Caco-2 (cell line): ENCODE measurements at regions not wholly inside any gene's neighbourhood (a gene's known extent, or its start where the extent isn't known, plus 50 kb on each side); places are given as distances from the start of the nearest gene placed in this dataset.

Experiments used
- BruUV-seq: library from RNA; stranded (reverse); fragments of 400-500 nt; replicated peaks from 2 replicates; lab custom pipeline; 2021; lab: Mats Ljungman, UMichigan
- CTCF ChIA-PET: fragments of 300-600 bp; sonication (Branson Sonifier 250); formaldehyde crosslinking; loops from one replicate; lab custom pipeline; 2022; ENCODE audit warnings: antibody characterized with exemption; lab: Charles Lee
- POLR2A ChIA-PET: fragments of 300-600 bp; sonication (Branson Sonifier 250); formaldehyde crosslinking; loops from one replicate; lab custom pipeline; 2022; ENCODE audit warnings: antibody characterized with exemption; lab: Charles Lee
- DNase-seq, 2 experiments: peaks; one replicate each; pipeline versions ENCODE4 v3.0.0 to v3.0.0-alpha.2; 2020 to 2022
- H3K27me3 ChIP-seq: replicated peaks from 2 replicates; pipeline ENCODE4 v1.6.0; 2011; ENCODE audit warnings: low read length; ENCODE audit not compliant: control insufficient read depth, insufficient read depth
- H3K36me3 ChIP-seq: 2 replicates; pipeline ENCODE4 v1.5.1; 2011; ENCODE audit warnings: low read length; ENCODE audit not compliant: control insufficient read depth, insufficient read depth
- H3K4me1 ChIP-seq: fragments of 250-450 bp; sonication (Bioruptor Pico); 2 replicates; pipeline ENCODE4 v1.5.1; 2020; ENCODE audit warnings: mild to moderate bottlenecking
- H3K4me3 ChIP-seq: 2 replicates; pipeline ENCODE4 v1.5.1; 2011; ENCODE audit warnings: low read depth, mild to moderate bottlenecking, control low read depth, low read length
- H3K9me3 ChIP-seq: fragments of 250-450 bp; sonication (Bioruptor Pico); 2 replicates; pipeline ENCODE4 v1.5.1; 2020; ENCODE audit warnings: mild to moderate bottlenecking, moderate library complexity
- H3K27ac Mint-ChIP-seq: one replicate; pipeline ENCODE4 v1.8.0; 2022; ENCODE audit warnings: mixed read lengths; ENCODE audit not compliant: unreplicated experiment
- H3K27me3 Mint-ChIP-seq: one replicate; pipeline ENCODE4 v1.8.0; 2022; ENCODE audit warnings: mixed read lengths; ENCODE audit not compliant: insufficient read depth, unreplicated experiment
- H3K36me3 Mint-ChIP-seq: one replicate; pipeline ENCODE4 v1.8.0; 2022; ENCODE audit warnings: mild to moderate bottlenecking, mixed read lengths; ENCODE audit not compliant: insufficient read depth, unreplicated experiment
- H3K4me1 Mint-ChIP-seq: one replicate; pipeline ENCODE4 v1.8.0; 2022; ENCODE audit warnings: low read depth, mixed read lengths; ENCODE audit not compliant: unreplicated experiment
- H3K4me3 Mint-ChIP-seq: one replicate; pipeline ENCODE4 v1.8.0; 2022; ENCODE audit warnings: mild to moderate bottlenecking, moderate library complexity, mixed read lengths; ENCODE audit not compliant: unreplicated experiment
- H3K9me3 Mint-ChIP-seq: one replicate; pipeline ENCODE4 v1.8.0; 2022; ENCODE audit warnings: mixed read lengths; ENCODE audit not compliant: unreplicated experiment
- intact Hi-C: fragments of 100-400 bp; cut with micrococcal nuclease; formaldehyde crosslinking; loops from one replicate; pipeline ENCODE4 v1.10.0; 2022; ENCODE audit not compliant: unreplicated experiment
- TF ChIP-seq, protein P1 (sequence below), 2 experiments: fragments of 200-600 bp in 1 of 2; IDR thresholded peaks; 1 replicate in 1 of 2; 2 replicates in 1 of 2; pipeline versions ENCODE4 v1.5.1 to v1.8.0; 2011 to 2022; ENCODE audit warnings: antibody characterized with exemption in 1 of 2, control low read depth in 1 of 2, inconsistent platforms in 1 of 2, low read depth in 1 of 2, low read length in 1 of 2, mild to moderate bottlenecking in 1 of 2, moderate library complexity in 1 of 2; ENCODE audit not compliant: insufficient read depth in 1 of 2, severe bottlenecking in 1 of 2, unreplicated experiment in 1 of 2

DNA sequence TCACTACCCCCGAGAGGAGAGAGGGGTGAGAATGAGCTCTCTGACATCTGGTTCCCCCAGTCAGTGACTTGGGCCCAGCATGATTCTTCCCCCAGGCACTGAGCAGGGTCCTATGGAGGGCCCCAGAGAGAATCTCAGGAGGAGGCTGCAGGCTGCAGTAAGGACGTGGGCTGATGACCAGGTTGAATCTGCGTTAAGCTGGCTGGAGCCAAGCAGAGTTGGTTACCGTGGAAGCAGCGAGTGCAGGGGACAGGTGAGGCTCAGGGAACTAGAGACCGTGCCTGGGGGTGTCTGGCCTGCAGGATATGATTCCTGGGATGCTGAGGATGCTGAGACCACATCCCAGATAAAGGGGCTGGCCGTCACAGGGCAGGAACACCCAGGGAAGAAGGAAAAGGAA is 314.3 kb upstream of the IRX1 start:
- BruUV-seq, result no TSS peak
- H3K4me1 ChIP-seq, result no peaks in the 10 kb centered on the region
- Mint-ChIP-seq H3K9me3 (peaks cover 10% of the 10 kb centered on the region), H3K4me1 (no peaks in the 10 kb centered on the region), H3K36me3 (no peaks in the 10 kb centered on the region), H3K27me3 (no peaks in the 10 kb centered on the region), H3K4me3 (no peak overlapping the region), H3K27ac (no peak overlapping the region)
- H3K27me3 ChIP-seq, result no peaks in the 10 kb centered on the region
- H3K4me3 ChIP-seq, result no peak overlapping the region
- TF ChIP-seq, protein P1, sequence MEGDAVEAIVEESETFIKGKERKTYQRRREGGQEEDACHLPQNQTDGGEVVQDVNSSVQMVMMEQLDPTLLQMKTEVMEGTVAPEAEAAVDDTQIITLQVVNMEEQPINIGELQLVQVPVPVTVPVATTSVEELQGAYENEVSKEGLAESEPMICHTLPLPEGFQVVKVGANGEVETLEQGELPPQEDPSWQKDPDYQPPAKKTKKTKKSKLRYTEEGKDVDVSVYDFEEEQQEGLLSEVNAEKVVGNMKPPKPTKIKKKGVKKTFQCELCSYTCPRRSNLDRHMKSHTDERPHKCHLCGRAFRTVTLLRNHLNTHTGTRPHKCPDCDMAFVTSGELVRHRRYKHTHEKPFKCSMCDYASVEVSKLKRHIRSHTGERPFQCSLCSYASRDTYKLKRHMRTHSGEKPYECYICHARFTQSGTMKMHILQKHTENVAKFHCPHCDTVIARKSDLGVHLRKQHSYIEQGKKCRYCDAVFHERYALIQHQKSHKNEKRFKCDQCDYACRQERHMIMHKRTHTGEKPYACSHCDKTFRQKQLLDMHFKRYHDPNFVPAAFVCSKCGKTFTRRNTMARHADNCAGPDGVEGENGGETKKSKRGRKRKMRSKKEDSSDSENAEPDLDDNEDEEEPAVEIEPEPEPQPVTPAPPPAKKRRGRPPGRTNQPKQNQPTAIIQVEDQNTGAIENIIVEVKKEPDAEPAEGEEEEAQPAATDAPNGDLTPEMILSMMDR (IDR thresholded peaks at IDR 0.05; ENCODE audit: insufficient read depth in 1 of 2, low read depth in 1 of 2, low read length in 1 of 2, severe bottlenecking in 1 of 2, unreplicated experiment in 1 of 2), result no peak
- H3K9me3 ChIP-seq, result no peaks in the 10 kb centered on the region
- POLR2A ChIA-PET, result no interaction called here
- no peak for DNase-seq
- intact Hi-C loops, result no loop called here
- CTCF ChIA-PET, result no interaction called here
- H3K36me3 ChIP-seq, result no peaks in the 10 kb centered on the region

DNA sequence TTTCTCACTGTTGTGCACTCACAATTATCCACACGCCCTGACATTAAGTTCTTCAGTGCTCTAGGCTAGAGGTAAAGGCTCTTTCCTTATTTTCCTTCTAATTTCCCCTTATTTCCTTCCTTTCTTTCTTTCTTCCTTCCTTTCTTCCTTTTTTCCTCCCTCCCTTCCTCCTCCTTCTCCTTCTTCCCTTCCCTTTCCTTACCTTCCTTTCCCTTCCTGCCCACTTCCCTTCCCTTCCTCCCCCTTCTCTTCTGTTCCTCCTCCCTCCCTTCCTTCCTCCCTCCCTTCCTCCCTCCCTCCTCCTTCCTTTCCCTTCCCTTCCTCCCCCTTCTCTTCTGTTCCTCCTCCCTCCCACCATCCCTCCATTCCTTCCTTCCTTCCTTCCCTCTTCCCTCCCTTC is 317.0 kb upstream of the IRX1 start:
- Mint-ChIP-seq H3K36me3 (no peaks in the 10 kb centered on the region), H3K4me1 (no peaks in the 10 kb centered on the region), H3K27me3 (no peaks in the 10 kb centered on the region), H3K27ac (no peak overlapping the region), H3K9me3 (peaks cover 10% of the 10 kb centered on the region), H3K4me3 (no peak overlapping the region)
- ChIA-PET CTCF (no interaction called here), POLR2A (no interaction called here)
- Histone ChIP-seq H3K4me3 (no peak overlapping the region), H3K36me3 (no peaks in the 10 kb centered on the region), H3K4me1 (no peaks in the 10 kb centered on the region), H3K27me3 (no peaks in the 10 kb centered on the region), H3K9me3 (no peaks in the 10 kb centered on the region)
- TF ChIP-seq, protein P1 (IDR thresholded peaks at IDR 0.05; ENCODE audit: insufficient read depth in 1 of 2, low read depth in 1 of 2, low read length in 1 of 2, severe bottlenecking in 1 of 2, unreplicated experiment in 1 of 2), result no peak
- no peak for DNase-seq
- intact Hi-C loops, result no loop called here
- BruUV-seq, result no TSS peak

DNA sequence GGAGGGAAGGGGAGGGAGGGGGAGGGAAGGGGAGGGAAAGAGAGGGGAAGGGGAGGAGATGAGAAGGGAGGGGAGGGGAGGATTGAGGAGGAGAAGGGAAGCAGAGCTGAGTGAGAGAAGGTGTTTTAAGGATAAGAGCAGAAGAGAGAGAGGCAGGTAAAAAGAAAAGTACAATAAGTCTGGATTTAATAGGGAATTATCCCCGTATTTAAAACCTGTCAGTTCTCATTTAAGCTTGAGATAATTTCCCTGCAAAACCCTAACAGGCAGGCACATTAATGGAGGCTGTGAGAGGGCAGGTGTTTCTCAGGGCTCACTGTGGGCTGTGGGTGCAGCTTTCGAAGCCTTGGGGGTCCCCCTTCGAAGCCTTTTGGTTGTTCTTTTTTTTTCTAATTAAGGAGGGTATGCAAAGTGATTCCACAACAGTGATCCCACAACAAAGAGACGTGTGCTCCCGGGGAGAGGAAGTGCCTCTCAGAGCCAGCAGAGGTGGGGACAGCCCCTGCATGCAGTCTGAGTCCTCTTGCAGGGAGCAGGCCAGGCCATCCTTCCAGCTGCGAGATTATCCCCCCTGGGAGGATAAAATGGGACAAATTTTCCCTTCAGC is 317.9 kb upstream of the IRX1 start:
- no peaks in the 10 kb centered on the region for H3K4me1 Mint-ChIP-seq
- H3K4me3 Mint-ChIP-seq, result no peak overlapping the region
- DNase-seq, result no peak
- no peak overlapping the region for H3K27ac Mint-ChIP-seq
- Histone ChIP-seq H3K27me3 (no peaks in the 10 kb centered on the region), H3K36me3 (no peaks in the 10 kb centered on the region), H3K4me3 (no peak overlapping the region), H3K9me3 (no peaks in the 10 kb centered on the region), H3K4me1 (no peaks in the 10 kb centered on the region)
- TF ChIP-seq, protein P1 (IDR thresholded peaks at IDR 0.05; ENCODE audit: insufficient read depth in 1 of 2, low read depth in 1 of 2, low read length in 1 of 2, severe bottlenecking in 1 of 2, unreplicated experiment in 1 of 2), result no peak
- BruUV-seq, result no TSS peak
- ChIA-PET CTCF (no interaction called here), POLR2A (no interaction called here)
- H3K27me3 Mint-ChIP-seq, result no peaks in the 10 kb centered on the region
- intact Hi-C loops, result no loop called here
- H3K9me3 Mint-ChIP-seq, result peaks cover 10% of the 10 kb centered on the region
- H3K36me3 Mint-ChIP-seq, result no peaks in the 10 kb centered on the region
